ENCODE measurements at regions not wholly inside any gene's neighbourhood (a gene's known extent, or its start where the extent isn't known, plus 50 kb on each side); places are given as distances from the start of the nearest gene placed in this dataset.

DNA sequence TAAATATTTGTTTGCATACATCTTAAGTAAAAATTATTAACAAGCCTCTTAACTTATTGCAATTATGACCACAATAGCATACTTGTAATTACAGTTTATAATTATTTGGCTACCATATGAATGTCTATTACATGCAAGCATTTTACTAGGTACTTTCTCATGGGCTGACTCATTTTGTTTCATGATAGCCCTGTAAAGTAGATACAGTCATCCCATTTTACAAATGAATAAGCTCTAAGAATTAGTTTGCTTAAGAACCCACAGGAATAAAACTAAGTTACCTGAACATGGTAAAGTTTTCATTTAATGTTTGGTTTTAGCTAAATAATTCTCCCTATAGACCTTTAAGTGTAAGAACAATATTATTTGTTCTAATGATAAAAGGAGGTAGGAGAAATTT lies 126.6 kb upstream of the IZUMO3 start:
- Histone ChIP-seq H3K4me3 (ENCODE audit: low read depth in 2 of 2, low read length in 1 of 2) (no peak overlapping the region), H3K9ac (no peak overlapping the region), H4K20me1 (ENCODE audit: insufficient read depth) (no peaks in the 10 kb centered on the region), H3K9me2 (no peaks in the 10 kb centered on the region), H3K4me1 (ENCODE audit: control insufficient read depth in 1 of 2, insufficient read depth in 2 of 2, low read depth in 1 of 2, low read length in 1 of 2) (no peaks in the 10 kb centered on the region), H3K9me3 (no peaks in the 10 kb centered on the region), H3K79me2 (ENCODE audit: insufficient read depth) (no peaks in the 10 kb centered on the region), H3K27me3 (ENCODE audit: insufficient read depth) (no peaks in the 10 kb centered on the region), H2AFZ (ENCODE audit: low read depth) (no peak overlapping the region), H3K36me3 (replicated peaks in 1 of 2; ENCODE audit: control insufficient read depth in 1 of 2, insufficient read depth in 2 of 2, low read length in 1 of 2) (no peaks in the 10 kb centered on the region), H3K27ac (ENCODE audit: low read depth in 2 of 2, low read length in 1 of 2) (no peak overlapping the region), H3F3A (replicated peaks; ENCODE audit: insufficient read depth) (no peaks in the 10 kb centered on the region), H3K4me2 (no peak overlapping the region)
- ChIA-PET POLR2A (no interaction called here), CTCF (no interaction called here)
- TF ChIP-seq RCOR1 (IDR thresholded peaks at IDR 0.05; ENCODE audit: low read length) (no peak), FOXJ3 (CRISPR knock-in tag; IDR thresholded peaks at IDR 0.05) (no peak), NFIC (IDR thresholded peaks at IDR 0.05; ENCODE audit: borderline replicate concordance) (no peak), RAD21 (IDR thresholded peaks at IDR 0.05; ENCODE audit: low read length) (no peak), USF2 (IDR thresholded peaks at IDR 0.05; ENCODE audit: borderline replicate concordance, low read depth, low read length) (no peak), IRF3 (IDR thresholded peaks at IDR 0.05; ENCODE audit: low read depth, low read length) (no peak), NRF1 (IDR thresholded peaks at IDR 0.05; ENCODE audit: low read depth, low read length) (no peak), CHD2 (IDR thresholded peaks at IDR 0.05; ENCODE audit: low read length, partially characterized antibody) (no peak), SIN3A (IDR thresholded peaks at IDR 0.05; ENCODE audit: borderline replicate concordance, low read depth, low read length) (no peak), EZH2phosphoT487 (IDR thresholded peaks at IDR 0.05; ENCODE audit: borderline replicate concordance, low read depth) (no peak), MEF2A (IDR thresholded peaks at IDR 0.05; ENCODE audit: borderline replicate concordance, low read depth) (no peak), POLR2AphosphoS5 (IDR thresholded peaks at IDR 0.05; ENCODE audit: low read depth, low read length) (no peak), FOSL2 (IDR thresholded peaks at IDR 0.05; ENCODE audit: borderline replicate concordance, low read depth) (no peak), JUND (IDR thresholded peaks at IDR 0.05) (no peak), GATA2 (CRISPR knock-in tag; IDR thresholded peaks at IDR 0.05) (no peak), ELF1 (IDR thresholded peaks at IDR 0.05) (no peak), RFX5 (IDR thresholded peaks at IDR 0.05; ENCODE audit: low read length) (no peak), SMC3 (IDR thresholded peaks at IDR 0.05; ENCODE audit: low read depth, low read length) (no peak)
- TF ChIP-seq, protein P1, sequence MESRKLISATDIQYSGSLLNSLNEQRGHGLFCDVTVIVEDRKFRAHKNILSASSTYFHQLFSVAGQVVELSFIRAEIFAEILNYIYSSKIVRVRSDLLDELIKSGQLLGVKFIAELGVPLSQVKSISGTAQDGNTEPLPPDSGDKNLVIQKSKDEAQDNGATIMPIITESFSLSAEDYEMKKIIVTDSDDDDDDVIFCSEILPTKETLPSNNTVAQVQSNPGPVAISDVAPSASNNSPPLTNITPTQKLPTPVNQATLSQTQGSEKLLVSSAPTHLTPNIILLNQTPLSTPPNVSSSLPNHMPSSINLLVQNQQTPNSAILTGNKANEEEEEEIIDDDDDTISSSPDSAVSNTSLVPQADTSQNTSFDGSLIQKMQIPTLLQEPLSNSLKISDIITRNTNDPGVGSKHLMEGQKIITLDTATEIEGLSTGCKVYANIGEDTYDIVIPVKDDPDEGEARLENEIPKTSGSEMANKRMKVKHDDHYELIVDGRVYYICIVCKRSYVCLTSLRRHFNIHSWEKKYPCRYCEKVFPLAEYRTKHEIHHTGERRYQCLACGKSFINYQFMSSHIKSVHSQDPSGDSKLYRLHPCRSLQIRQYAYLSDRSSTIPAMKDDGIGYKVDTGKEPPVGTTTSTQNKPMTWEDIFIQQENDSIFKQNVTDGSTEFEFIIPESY (IDR thresholded peaks at IDR 0.05; ENCODE audit: borderline replicate concordance, low read depth), result no peak
- TF ChIP-seq, protein P2, sequence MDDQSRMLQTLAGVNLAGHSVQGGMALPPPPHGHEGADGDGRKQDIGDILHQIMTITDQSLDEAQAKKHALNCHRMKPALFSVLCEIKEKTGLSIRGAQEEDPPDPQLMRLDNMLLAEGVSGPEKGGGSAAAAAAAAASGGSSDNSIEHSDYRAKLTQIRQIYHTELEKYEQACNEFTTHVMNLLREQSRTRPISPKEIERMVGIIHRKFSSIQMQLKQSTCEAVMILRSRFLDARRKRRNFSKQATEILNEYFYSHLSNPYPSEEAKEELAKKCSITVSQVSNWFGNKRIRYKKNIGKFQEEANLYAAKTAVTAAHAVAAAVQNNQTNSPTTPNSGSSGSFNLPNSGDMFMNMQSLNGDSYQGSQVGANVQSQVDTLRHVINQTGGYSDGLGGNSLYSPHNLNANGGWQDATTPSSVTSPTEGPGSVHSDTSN (IDR thresholded peaks at IDR 0.05), result no peak
- no peak for DNase-seq
